Stomach (tissue), 8 donors: ENCODE measurements at regions not wholly inside any gene's neighbourhood (a gene's known extent, or its start where the extent isn't known, plus 50 kb on each side); places are given as distances from the start of the nearest gene placed in this dataset.

Source experiments
- DNase-seq, 2 donors: peaks; one replicate each; pipeline versions ENCODE4 v3.0.0 to v3.0.0-alpha.2; 2013 to 2019
- H3K27ac ChIP-seq, 5 donors: fragments of 200-600 bp in 4 of 5; sonication (generic) in 4 of 5; one replicate each; pipeline ENCODE4 v1.5.1; 2013 to 2019; ENCODE audit warnings: mild to moderate bottlenecking in 1 of 5, moderate library complexity in 1 of 5
- H3K27me3 ChIP-seq, 3 donors: fragments of 200-600 bp; sonication (generic); one replicate each; pipeline ENCODE4 v1.5.1; 2017 to 2019; ENCODE audit warnings: mixed run types in 1 of 3
- H3K36me3 ChIP-seq, 4 donors: fragments of 200-600 bp; sonication (generic); 1 replicate in 3 of 4; 2 replicates in 1 of 4; pipeline ENCODE4 v1.5.1; 2016 to 2019
- H3K4me1 ChIP-seq, 4 donors: fragments of 200-600 bp; sonication (generic); one replicate each; pipeline ENCODE4 v1.5.1; 2016 to 2019
- H3K4me3 ChIP-seq, 4 donors: fragments of 200-600 bp; sonication (generic) in 3 of 4; one replicate each; pipeline ENCODE4 v1.5.1; 2016 to 2019; ENCODE audit warnings: mild to moderate bottlenecking in 1 of 4
- H3K9me3 ChIP-seq, 4 donors: fragments of 200-600 bp; sonication (generic); one replicate each; pipeline ENCODE4 v1.5.1; 2016 to 2019
- CTCF ChIP-seq, 7 experiments: fragments of 450-650 bp in 4 of 7; fragments of 200-600 bp in 3 of 7; sonication (generic) in 3 of 7; IDR thresholded peaks; one replicate each; pipeline ENCODE4 v1.5.1; 2016 to 2019; ENCODE audit warnings: antibody characterized with exemption in 7 of 7, control low read depth in 2 of 7, mild to moderate bottlenecking in 1 of 7
- EP300 ChIP-seq: sonication (generic); formaldehyde crosslinking; IDR thresholded peaks from one replicate; pipeline ENCODE4 v1.6.1; 2017; ENCODE audit warnings: antibody characterized with exemption
- POLR2A ChIP-seq, 4 donors: fragments of 450-650 bp; IDR thresholded peaks; one replicate each; pipeline ENCODE4 v1.6.1; 2016; ENCODE audit warnings: antibody characterized with exemption in 4 of 4, control low read depth in 2 of 4, mild to moderate bottlenecking in 1 of 4, moderate library complexity in 1 of 4
- POLR2AphosphoS5 ChIP-seq, 3 donors: sonication (generic); formaldehyde crosslinking; IDR thresholded peaks; one replicate each; pipeline ENCODE4 v1.6.1; 2016; ENCODE audit warnings: antibody characterized with exemption in 3 of 3
- WGBS, 5 donors: extraction: QIAGEN DNeasy Blood & Tissue Kit in 3 of 5; methylation state at CpG; one replicate each; pipeline versions ENCODE4 v1.1.5 to v1.1.7; 2013 to 2018; 5-methylcytosine and 5-hydroxymethylcytosine counted together
- intact Hi-C: fragments of 100-400 bp; cut with DNase I; formaldehyde crosslinking; loops from one replicate; pipeline ENCODE4 v1.15.1; 2023; ENCODE audit warnings: low total_unique reads
- donor health status: healthy with polysubstance abuse.
- donor health status: Bipolar disorder and iron deficiency.
- donor health status: healthy.

DNA sequence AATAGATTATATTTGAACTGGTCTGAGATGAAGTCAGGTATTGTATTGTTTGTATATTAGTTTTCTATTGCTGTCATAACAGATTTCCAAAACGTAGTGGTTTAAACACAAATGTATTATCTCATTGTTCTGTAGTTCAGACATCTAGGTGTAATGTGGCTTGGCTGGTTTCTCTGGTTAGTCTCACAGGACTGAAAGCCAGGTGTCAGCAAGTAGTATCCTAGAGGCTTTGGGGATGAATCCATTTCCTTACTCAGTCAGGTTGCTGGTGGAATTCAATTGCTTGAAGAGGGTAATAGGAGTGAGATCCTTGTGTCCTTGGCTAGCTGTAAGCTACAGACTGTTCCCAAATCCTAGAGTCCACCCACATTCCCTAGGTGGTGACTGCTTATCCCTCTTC, 675.8 kb downstream of the NCAM2 start:
- no peak for DNase-seq
- 35 to 57% (median 46%) methylated on average over 1 of the region's 1 CpG for WGBS, 5 donors
- Histone ChIP-seq H3K36me3 (no peaks in the 10 kb centered on the region), H3K4me1 (no peaks in the 10 kb centered on the region), H3K27ac (no peak overlapping the region), H3K9me3 (peaks cover 0 to 33% (median 3%) of the 10 kb centered on the region in 4 donors), H3K27me3 (no peaks in the 10 kb centered on the region), H3K4me3 (no peak overlapping the region)
- TF ChIP-seq POLR2A (IDR thresholded peaks at IDR 0.05), result no peak
- TF ChIP-seq POLR2AphosphoS5 (IDR thresholded peaks at IDR 0.05), result no peak
- intact Hi-C loops, result no loop called here

DNA sequence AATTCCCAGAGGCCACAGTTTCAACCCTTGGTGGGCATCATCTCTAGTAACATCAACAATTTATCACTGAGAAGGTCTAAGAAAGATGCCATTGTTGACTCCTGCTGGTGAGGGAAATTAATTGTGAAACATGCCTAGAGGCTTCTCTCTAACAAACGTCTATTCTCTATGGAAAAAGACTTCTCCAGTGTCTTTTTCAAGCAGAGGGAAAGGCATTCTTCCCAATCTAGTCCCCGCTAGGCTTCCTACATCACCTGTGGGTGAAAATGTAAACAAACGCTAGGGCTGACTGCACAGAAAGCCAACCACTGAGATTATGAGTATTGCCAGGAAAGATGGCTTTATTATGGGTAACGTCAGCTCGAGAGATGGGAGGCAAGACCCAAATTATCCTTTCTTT, 677.4 kb downstream of the NCAM2 start:
- TF ChIP-seq CTCF (IDR thresholded peaks at IDR 0.05), result no peak
- no peak for TF ChIP-seq POLR2AphosphoS5 (IDR thresholded peaks at IDR 0.05)
- TF ChIP-seq EP300, result no peak
- no peak for TF ChIP-seq POLR2A (IDR thresholded peaks at IDR 0.05)
- no peak for DNase-seq
- Histone ChIP-seq H3K4me3 (no peak overlapping the region), H3K36me3 (no peaks in the 10 kb centered on the region), H3K27ac (no peak overlapping the region), H3K9me3 (peaks cover 0 to 35% (median 3%) of the 10 kb centered on the region in 4 donors), H3K27me3 (no peaks in the 10 kb centered on the region), H3K4me1 (no peaks in the 10 kb centered on the region)
- intact Hi-C loops, result no loop called here
- WGBS, 5 donors, result 61 to 75% (median 67%) methylated on average over 5 of the region's 5 CpGs

GRCh38 chr21:21682172-21682571, 684.0 kb downstream of the NCAM2 start:
- DNase-seq, result no peak
- no peak for TF ChIP-seq EP300
- TF ChIP-seq POLR2AphosphoS5 (IDR thresholded peaks at IDR 0.05), result no peak
- no peak for TF ChIP-seq CTCF (IDR thresholded peaks at IDR 0.05)
- no peak for TF ChIP-seq POLR2A (IDR thresholded peaks at IDR 0.05)
- H3K27me3 ChIP-seq, result no peaks in the 10 kb centered on the region
- H3K9me3 ChIP-seq, result peaks cover 0 to 28% (median 3%) of the 10 kb centered on the region in 4 donors
- no peaks in the 10 kb centered on the region for H3K36me3 ChIP-seq
- H3K4me1 ChIP-seq, result no peaks in the 10 kb centered on the region
- WGBS, 5 donors, result 66 to 76% (median 67%) methylated on average over 2 of the region's 2 CpGs
- intact Hi-C loops, result no loop called here
- H3K27ac ChIP-seq, result no peak overlapping the region
- H3K4me3 ChIP-seq, result no peak overlapping the region

DNA sequence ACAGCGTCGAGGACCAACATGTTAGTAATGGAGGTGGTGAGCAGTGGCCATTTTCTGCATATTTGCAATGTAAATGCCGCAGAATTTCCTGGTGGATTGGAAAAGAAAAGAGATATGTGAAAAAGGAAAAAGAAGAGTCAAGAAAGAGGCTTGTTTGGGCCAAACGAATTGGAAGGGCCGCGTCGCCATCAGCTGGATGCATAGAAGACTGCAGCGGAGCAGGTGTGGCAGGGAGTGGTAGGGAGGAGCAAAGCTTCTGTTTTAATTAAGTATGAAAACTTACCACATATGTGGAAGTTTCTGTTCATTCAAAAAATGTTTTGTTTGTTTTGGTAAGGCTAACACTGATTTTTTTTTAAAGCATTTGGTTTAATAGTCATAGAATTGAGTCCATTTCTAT, 690.7 kb downstream of the NCAM2 start:
- no peaks in the 10 kb centered on the region for H3K9me3 ChIP-seq
- no peak overlapping the region for H3K27ac ChIP-seq
- TF ChIP-seq EP300 (no peak), CTCF (IDR thresholded peaks at IDR 0.05) (no peak)
- H3K4me3 ChIP-seq, result no peak overlapping the region
- no peaks in the 10 kb centered on the region for H3K27me3 ChIP-seq
- DNase-seq, result no peak
- H3K36me3 ChIP-seq, result no peaks in the 10 kb centered on the region
- intact Hi-C loops, result no loop called here
- WGBS, 5 donors, result 47 to 57% (median 53%) methylated on average over 8 of the region's 8 CpGs
- H3K4me1 ChIP-seq, result no peaks in the 10 kb centered on the region

DNA sequence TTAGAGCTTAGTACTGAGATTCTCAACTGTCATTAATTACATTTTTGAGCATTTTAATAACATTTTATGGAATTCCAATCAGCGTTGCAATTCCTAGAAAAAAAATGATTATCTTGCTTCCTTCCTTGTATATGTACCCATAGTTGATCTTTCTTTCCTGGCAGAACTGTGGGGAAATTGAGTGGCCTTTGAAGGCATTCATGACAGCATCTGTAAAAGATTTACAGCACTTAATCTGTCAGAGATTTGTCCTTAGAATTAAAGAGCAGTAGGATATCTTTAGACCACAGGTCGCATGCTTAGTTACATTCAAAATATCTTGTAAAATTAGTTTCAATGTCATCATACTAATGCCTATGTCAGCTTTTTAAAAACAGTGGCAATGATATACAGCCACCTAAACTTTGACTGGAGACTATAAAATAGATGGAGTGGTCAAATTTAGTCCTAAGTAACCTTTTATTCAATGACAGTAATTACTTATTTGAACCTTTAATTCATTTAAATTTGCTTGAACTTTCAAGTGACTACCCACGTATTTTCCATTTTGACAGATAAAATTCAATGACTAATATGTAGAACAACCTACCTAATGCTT, 692.0 kb downstream of the NCAM2 start:
- WGBS, 5 donors, result 68 to 75% (median 72%) methylated on average over 3 of the region's 3 CpGs
- TF ChIP-seq POLR2AphosphoS5 (IDR thresholded peaks at IDR 0.05), result no peak
- TF ChIP-seq CTCF (IDR thresholded peaks at IDR 0.05), result no peak
- TF ChIP-seq POLR2A (IDR thresholded peaks at IDR 0.05), result no peak
- no peak for TF ChIP-seq EP300
- Histone ChIP-seq H3K36me3 (no peaks in the 10 kb centered on the region), H3K4me3 (no peak overlapping the region), H3K4me1 (no peaks in the 10 kb centered on the region), H3K27me3 (no peaks in the 10 kb centered on the region), H3K27ac (no peak overlapping the region), H3K9me3 (no peaks in the 10 kb centered on the region)
- intact Hi-C loops, result no loop called here
- DNase-seq, result no peak
